HFF-Myc (cell line): ENCODE measurements at regions not wholly inside any gene's neighbourhood (a gene's known extent, or its start where the extent isn't known, plus 50 kb on each side); places are given as distances from the start of the nearest gene placed in this dataset.

ENCODE experiments used
- DNase-seq: peaks from one replicate; pipeline ENCODE4 v3.0.0-alpha.2; 2011; ENCODE audit warnings: low read depth; ENCODE audit errors: extremely low read depth
- H3K4me3 ChIP-seq: replicated peaks from 2 replicates; pipeline ENCODE4 v1.5.1; 2011; ENCODE audit warnings: low read depth, mild to moderate bottlenecking, control low read depth, low read length
- CTCF ChIP-seq: IDR thresholded peaks from 2 replicates; pipeline ENCODE4 v1.5.1; 2012; ENCODE audit warnings: mild to moderate bottlenecking, low read depth, low read length, control low read depth; ENCODE audit errors: missing control alignments

DNA sequence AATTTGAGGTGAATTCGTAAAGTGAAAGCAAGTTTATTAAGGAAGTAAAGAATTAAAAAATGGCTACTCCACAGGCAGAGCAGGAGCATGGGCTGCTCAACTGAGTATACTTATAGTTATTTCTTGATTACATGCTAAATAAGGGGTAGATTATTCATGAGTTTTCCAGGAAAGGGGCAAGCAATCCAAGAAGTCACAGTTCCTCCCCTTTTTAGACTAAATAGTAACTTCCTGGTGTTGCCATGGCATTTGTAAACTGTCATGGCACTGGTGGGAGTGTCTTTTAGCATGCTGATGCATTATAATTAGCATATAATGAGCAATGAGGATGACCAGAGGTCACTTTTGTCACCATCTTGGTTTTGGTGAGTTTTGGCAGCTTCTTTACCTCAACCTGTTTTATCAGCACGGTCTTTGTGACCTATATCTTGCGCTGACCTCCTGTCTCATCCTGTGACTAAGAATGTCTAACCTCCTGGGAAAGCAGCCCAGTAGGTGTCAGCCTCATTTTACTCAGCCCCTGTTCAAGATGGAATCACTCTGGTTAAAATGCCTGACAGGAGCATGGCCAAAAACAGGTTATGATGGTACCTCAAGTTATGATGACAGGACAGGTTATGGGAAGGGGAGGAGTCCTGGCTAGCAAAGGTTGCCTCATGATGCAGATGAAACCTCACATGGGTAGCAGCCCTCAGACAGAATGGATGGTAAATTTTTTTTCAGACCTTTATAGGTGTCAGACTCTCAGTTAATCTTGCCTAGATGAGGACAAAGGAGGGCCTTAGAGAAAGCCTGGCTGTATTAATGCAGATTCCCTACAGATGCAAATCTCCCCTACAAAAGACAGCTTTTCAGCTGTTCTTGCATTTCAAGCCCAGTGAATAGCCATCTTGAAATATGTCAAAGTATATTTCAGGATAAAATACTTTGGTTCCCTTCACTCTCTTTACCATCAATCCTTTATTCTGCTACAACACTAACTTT, 49.7 kb downstream of the SIPA1L2 start:
- no peak overlapping the region for H3K4me3 ChIP-seq
- DNase-seq, result no peak
- no peak for TF ChIP-seq CTCF

DNA sequence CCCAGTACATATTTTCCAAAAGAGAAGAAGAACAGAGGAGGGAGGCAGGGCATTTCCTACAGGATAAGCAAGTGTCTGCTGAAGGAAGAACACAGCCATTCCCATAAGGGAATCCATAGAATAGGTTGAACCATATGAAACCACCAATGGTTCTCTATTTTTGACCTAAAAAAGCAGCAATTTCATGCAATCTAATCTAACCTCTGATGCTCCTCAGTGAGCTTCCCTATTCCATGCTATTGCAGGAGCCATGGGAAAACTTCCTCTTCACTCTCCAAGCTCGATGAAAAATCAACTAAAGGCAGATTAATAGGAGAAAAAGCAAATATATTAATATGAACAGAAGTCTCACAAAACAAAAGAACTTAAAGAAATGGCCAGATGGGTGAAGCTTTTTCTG, 50.5 kb downstream of the SIPA1L2 start:
- H3K4me3 ChIP-seq, result no peak overlapping the region
- no peak for DNase-seq
- no peak for TF ChIP-seq CTCF

- DNase-seq, result no peak
- TF ChIP-seq CTCF, result no peak
- H3K4me3 ChIP-seq, result no peak overlapping the region
Observed at GRCh38 chr1:232578651-232579195, 51.2 kb downstream of the SIPA1L2 start.

GRCh38 chr1:232577772-232578171, 52.2 kb downstream of the SIPA1L2 start:
- no peak for TF ChIP-seq CTCF
- DNase-seq, result no peak

DNA sequence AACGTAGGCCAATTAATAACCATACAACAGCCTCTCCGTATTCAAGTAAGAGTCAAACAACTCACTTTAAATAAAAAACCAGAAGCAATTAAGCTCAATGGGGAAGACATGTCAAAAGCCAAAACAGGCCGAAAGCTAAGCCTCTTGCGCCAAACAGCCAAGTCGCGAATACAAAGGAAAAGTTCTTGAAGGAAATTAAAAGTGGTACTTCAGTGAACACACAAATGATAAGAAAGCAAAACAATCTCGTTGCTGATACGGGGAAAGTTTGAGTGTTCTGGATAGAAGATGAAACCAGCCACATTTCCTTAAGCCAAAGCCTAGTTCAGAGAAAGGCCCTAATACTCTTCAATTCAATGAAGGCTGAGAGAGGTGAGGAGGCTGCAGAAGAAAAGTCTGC, 53.4 kb downstream of the SIPA1L2 start:
- no peak for DNase-seq
- TF ChIP-seq CTCF, result no peak
- H3K4me3 ChIP-seq, result no peak overlapping the region

More at GRCh38 chr1:232577772-232578171, 52.2 kb downstream of the SIPA1L2 start:
- H3K4me3 ChIP-seq, result no peak overlapping the region

- DNase-seq, result no peak
- H3K4me3 ChIP-seq, result no peak overlapping the region
- no peak for TF ChIP-seq CTCF
Observed at GRCh38 chr1:232575763-232576040, 54.2 kb downstream of the SIPA1L2 start.
